GM19468 (cell line): ENCODE measurements at regions not wholly inside any gene's neighbourhood (a gene's known extent, or its start where the extent isn't known, plus 50 kb on each side); places are given as distances from the start of the nearest gene placed in this dataset.

Experiments
- ATAC-seq: cut with Tn5 transposase; IDR thresholded peaks from one replicate; pipeline ENCODE4 v1.9.1; 2021; ENCODE audit warnings: mild to moderate bottlenecking, moderate library complexity, moderate number of reproducible peaks; ENCODE audit not compliant: unreplicated experiment; ENCODE audit errors: extremely low read depth

- no peak for ATAC-seq
Observed at GRCh38 chr13:38518328-38518727, 168.5 kb upstream of the FREM2 start.

- ATAC-seq = no peak
Observed at GRCh38 chr13:38519229-38519911, 167.5 kb upstream of the FREM2 start.

- ATAC-seq = no peak
Observed at GRCh38 chr13:38520041-38520440, 166.8 kb upstream of the FREM2 start.

DNA sequence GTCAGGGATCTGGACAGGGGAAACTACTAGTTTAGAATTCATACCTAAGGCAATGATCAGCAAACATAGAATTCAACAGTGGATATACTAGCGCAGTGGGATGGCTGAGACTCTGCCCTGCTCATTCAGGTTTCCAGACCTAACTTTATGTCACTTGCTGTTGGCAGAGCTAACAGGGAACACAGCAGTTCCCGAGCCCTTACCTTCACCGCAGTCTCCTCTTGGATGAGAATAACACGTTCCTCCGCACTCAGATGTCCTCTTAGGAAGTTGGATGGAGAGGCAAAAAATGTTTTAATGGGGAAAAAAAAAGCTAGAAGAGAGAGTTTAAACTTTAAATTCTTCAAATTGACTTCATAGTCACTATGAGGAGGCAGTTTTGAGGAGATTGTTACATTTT is 159.7 kb upstream of the FREM2 start:
- no peak for ATAC-seq

DNA sequence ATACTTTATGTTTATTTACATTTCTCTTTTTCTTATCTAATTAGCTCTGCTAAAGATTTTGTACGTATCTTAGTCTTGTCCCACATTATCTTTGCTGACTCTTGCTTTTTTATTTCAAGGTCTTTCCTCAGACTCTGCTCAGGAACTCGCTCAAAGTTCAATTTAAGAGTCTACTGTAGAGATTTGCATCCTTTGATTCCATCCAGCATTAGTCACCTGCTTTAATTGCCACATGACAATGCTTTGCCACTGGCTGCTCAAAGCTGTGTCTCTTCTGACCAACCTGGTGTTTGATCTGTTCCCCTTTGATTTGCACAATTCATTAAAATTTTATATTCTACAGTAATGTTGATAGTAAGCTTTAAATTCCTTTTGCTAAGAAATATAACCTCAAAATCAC is 157.9 kb upstream of the FREM2 start:
- no peak for ATAC-seq

DNA sequence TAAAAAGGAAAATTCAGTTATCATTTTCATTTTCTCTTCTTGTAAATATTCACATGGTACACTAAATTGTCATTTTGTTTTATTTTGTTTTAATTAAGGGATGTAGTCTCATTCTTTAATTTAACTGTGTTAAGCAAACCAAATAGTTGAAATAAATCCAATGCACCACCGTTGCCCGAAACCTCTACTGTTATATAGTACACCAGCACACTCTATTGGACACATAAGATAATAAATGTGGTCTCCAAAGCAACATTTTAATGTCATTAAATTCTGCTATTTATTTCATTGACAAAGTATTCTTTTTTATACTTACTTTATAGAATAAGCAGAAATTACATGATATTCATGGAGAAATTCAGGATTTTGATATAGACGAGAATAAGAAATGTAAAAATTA is 156.4 kb upstream of the FREM2 start:
- ATAC-seq = no peak

DNA sequence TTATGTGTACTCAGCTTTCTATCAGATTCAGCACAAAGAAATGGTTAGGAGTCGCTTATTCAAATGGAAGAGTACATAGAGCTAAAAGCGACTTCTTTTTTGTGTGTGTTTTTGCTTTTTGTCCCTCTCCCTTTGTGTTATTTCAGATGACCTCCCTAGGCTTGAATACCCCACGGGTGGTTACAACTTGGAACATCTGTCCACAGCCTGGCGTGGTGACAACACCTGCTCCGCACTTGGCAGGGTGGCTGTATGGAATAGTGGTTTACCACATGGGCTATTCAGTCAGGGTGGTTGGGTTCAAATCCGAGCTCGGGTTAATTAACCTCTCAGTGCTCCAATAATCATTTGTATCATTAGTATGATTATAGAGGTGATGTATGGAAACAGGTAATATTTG is 151.6 kb upstream of the FREM2 start:
- no peak for ATAC-seq

- ATAC-seq = no peak
Observed at GRCh38 chr13:38537051-38537450, 149.8 kb upstream of the FREM2 start.

DNA sequence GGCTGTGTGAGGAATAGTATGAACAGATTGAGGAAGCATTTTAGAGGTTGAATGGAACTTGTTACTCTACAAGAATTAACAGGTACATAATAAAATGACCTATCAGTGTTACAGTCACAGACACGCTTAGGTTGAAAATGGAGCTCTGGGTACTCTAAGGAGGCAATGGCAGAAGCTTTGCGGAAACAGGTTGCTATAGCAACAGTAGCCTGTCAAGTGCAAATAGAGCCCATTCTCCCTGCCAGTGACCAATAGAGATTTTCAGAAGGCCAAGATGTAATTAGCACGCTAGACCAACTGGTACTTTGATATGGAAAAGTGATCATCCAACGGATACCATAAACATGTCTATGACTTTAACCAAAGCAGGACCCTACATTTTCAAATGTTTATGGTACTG is 148.5 kb upstream of the FREM2 start:
- no peak for ATAC-seq

- ATAC-seq = no peak
Observed at GRCh38 chr13:38539632-38540031, 147.2 kb upstream of the FREM2 start.

GRCh38 chr13:38542601-38543000 is 144.3 kb upstream of the FREM2 start:
- no peak for ATAC-seq

GRCh38 chr13:38543561-38543960 is 143.3 kb upstream of the FREM2 start:
- no peak for ATAC-seq

DNA sequence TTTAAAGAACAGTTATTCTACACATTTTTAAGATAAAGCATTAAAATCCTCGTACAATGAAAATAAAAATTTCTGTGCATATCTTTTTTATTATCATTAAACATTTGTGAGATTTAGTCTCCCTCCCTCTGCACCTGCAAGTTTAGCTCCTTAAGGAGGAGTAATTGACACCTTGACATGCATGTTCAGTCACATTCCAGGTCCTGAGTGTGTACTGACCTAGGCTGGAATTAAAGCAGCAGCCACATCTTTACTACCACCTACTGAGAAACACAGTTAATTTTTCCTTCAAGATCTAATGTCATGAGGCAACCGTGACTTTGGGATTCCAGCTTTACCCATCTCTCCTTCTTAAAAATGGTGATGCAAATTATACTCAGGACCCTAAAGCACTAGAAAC is 123.1 kb upstream of the FREM2 start:
- ATAC-seq = no peak

GRCh38 chr13:38564256-38565150 is 122.4 kb upstream of the FREM2 start:
- no peak for ATAC-seq

DNA sequence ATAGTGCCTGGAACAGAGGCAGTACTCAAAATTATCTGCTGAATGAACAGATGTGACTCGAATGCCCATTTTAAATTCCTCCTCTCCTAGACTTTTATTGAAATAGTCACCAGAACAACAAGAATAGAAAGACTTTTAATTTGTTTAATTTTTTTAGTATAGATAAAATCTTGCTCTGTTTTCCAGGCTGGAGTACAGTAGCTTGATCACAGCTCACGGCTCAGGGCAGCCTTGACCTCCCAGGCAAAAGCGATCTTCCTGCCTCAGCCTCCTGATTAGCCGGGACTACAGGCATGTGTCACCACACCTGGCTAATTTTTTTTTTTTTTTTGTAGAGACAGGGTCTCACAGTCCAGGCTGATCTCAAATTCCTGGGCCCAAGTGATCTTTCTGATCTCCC is 120.9 kb upstream of the FREM2 start:
- ATAC-seq = no peak

DNA sequence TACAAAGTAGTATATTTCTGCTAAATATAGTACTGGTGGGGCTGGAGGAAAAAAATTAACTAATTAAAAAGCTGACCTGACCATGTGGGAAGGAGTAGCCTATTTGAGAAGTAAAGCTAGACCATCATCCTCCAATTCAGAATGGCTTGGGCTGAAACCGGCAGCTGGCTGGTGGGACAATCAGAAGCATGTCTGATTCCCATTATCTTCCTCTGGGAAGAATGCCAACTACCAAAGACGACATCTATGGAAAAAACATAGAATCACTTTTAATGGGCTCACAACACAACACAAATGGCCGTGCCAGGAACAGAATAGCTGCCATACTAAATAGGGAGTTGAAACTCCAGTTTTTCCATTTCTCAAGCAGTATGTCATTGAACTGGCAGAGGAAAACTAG is 120.4 kb upstream of the FREM2 start:
- ATAC-seq = no peak

GRCh38 chr13:38570706-38571105 is 116.2 kb upstream of the FREM2 start:
- ATAC-seq = no peak

DNA sequence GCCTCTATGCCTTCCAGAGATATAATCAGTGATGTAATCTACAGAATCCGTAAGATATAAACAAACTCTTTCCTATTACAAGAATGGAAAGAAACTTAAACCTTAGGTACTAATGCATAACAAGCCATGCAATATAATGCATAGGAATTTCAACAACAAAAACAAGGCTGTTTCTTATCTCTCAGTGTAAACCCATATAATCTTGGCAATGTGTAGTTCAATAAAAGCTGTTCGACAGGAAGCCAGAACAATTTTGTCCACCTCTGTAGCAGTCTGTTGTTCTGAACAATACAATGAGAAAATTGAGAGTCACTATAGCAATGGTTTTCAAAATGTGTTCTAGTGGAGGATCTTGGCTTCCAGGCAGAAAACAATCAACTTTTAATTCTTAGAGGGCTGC is 111.5 kb upstream of the FREM2 start:
- ATAC-seq = no peak

GRCh38 chr13:38577048-38577447 is 109.8 kb upstream of the FREM2 start:
- ATAC-seq = no peak

DNA sequence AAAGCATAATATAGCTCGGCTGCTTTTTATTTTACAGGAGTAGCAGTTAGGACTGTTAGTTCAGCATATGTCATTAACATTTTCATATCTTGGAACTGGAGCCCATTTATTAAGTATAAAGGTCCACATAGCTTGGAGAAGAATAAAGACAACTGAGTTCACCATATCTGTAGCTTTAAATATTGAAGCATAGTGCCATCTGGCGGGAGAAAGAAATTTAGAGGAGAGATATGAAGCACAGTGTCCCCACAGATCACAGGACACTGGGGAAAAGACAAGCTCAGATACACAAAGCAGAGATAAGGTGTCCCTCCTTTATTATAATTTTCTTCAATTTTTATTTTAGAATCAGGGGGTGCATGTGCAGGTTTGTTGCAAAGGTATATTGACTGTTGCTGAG is 104.7 kb upstream of the FREM2 start:
- ATAC-seq = no peak

- no peak for ATAC-seq
Observed at GRCh38 chr13:38590230-38590629, 96.6 kb upstream of the FREM2 start.
